ENCODE measurements at regions not wholly inside any gene's neighbourhood (a gene's known extent, or its start where the extent isn't known, plus 50 kb on each side); places are given as distances from the start of the nearest gene placed in this dataset.
"Not testable (repeated sequence)": the region's sequence is repeated elsewhere in the genome, so short reads cannot be mapped to it uniquely, and the experiment has no call there.

DNA sequence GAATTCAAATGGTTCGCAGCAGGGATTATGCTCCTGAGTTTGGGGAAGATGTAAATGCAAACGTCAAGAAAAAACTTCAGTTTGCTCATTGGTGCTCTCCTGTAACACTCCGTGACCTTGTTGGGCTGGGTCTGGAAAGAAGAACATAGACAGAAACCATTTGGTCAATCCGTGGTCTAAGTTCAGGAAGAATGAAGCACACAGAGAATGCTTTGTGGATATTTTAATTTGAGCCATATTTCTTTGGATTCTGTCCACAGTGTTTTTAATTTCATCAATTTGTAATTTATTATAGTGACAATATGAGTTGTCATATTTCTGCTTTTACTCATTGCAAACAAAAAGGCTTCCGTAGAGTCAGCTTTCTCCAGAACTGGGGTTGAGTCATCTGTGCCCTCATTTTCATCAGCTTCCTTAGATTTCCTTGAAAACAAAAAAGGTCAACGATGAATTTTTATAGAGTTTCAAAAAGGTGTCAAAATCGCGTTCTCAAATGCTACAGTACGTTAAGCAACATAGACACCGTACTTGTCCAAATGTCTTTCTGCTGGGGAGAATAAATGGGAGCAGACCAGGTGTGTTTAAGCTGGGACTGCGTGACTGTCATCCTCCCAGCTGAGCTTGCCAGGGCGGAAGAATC, 606.4 kb downstream of the RNF144A start:
- no peak for DNase-seq (ENCODE audit: low read depth, low spot score)

DNA sequence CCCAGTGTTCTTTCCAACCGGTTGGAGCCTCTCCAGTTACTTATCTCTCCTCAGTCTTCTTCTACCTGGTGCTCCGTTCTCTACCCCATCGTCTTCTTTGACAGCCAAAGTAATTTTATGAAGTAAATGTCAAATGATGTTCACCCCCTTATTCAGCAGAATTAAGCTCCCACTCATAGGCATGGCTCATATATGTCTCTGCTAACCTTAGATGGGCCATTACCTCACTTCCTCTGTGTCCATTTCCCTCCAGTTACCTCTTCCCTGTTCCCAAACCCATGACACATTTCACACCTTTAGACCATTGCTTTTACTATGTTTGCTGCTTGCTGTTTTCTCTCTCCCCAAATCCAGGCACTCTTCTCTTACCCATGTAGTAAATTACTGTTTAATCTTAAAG, 607.0 kb downstream of the RNF144A start:
- DNase-seq (ENCODE audit: low read depth, low spot score): no peak

DNA sequence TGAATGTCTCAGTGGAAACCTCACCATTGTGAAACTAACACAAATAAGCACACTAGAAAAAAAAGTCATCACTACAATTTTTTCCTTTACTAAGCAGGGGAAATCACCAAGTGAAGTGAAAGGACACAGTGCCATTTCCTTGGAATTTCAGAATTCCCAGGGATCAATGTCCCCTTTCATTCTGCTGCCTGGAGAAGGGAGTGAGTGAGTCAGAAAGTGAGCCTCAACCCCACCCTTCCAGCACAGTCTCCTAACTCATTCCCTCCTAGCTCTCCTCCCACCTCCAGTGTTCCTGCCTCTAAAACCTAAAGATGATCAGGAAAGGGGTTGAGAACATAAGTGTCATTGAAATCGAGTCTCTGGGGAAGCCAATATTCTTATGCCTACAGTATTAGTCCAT, 608.5 kb downstream of the RNF144A start:
- DNase-seq (ENCODE audit: low read depth, low spot score): no peak

DNA sequence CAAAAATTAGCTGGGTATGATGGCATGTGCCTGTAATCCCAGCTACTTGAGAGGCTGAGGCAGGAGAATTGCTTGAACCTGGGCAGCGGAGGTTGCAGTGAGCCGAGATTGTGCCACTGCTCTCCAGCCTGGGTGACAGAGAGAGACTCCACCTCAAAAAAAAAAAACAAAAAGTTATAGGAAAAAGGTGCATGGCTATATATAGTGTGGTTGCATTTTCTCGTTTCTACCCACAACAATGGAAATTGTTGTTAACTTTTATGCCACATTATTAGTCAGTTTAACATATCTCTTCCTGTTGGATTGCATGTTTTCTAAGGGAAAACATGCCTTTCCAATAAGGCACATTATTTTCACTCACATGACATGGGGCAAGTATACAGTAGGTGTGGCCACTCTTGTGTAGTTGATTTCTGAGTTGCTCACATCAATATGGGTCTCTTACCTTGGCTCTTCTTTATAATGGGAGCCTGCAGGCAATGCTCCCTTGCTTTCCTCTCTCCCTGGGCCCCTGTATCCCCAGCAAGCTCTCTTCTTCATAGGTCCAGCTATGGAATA, 610.0 kb downstream of the RNF144A start:
- no peak for DNase-seq (ENCODE audit: low read depth, low spot score)

DNA sequence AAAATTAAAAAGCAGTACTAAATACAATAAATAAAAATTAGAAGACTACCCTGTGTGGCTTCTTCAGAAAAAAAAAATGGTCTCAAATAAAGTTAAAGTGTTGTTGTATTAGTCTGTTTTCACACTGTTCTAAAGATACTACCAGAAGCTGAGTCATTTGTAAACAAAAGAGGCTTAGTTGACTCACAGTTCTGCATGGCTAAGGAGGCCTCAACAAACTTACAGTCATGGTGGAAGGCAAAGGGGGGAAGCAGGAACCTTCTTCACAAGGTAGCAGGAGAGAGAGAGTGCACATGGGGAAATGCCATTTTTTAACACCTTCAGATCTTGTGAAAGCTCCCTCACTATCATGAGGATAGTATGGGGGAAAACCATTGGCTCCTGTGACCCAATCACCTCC, 612.8 kb downstream of the RNF144A start:
- no peak for DNase-seq (ENCODE audit: low read depth, low spot score)

DNA sequence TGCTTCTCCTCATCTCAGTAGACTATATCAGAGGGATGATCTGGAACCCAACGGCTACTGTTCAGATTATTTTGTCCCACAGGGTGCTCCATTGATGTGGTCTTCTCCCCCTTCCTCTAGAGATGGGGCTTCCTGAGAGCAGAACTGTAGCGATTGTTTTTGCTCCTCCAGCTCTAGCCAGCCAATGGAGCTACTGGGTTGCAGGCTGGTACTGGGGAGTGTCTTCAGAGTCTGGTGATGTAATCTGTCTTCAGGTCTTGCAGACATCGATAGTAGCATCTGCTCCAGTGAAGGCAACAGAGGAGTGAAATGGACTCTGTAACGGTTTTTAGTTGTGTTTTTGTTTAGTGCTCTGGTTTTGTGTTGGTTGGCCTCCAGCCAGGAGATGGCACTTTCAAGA, 621.9 kb downstream of the RNF144A start:
- no peak for DNase-seq (ENCODE audit: low read depth, low spot score)

DNA sequence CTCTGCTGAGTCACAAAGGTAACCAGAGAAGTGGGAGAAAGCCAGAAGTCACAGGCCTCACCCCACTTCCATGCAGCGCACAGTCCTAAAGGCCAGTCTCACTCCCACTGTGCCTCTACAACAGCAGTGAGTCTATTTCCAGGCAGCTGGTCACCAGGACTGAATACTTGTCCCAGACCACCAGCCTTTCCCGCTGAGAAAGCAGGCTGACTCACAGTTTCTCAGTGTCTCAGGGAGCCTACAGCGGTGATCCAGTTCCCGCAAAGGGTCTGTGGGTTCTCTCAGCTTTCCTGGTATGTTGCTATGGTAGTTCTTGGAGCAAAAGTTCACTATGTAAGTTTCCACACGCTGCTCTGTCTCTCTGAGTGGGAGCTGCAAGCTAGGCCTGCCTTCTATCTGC, 622.5 kb downstream of the RNF144A start:
- no peak for DNase-seq (ENCODE audit: low read depth, low spot score)

DNA sequence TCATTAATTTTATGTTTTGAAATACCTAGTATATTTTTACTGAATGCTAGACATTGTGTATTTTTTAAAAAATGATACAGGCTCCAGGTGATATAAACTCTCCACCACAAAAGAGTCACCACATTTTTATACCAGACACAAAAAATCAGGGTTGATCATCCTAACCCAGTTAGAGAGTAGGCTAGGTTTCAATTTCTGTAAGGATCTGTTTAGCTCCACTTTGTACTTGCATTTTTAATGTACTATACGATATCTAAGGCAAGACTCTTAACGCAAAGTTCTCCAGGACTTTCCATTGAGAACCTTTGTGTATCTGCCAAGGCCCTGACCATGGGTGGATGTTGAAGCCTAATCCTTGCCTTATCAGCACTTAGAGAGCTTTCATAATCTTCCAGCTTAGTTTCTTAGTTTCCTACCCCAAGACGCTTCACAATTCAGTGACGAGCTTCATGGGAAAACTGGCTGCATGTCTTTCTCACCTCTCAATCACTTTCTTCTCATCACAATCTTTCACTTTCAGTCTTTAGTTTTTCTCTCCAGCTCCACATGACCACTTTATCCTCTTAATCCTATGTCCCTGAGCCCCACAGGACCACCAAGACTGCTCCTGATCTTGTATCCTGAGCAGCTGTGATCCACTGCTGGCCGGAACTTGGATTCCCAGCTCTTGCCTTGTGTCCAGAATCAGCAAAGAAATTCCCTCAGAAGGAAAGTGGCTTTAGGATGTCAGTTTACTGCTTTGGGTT, 635.8 kb downstream of the RNF144A start:
- no peak for DNase-seq (ENCODE audit: low read depth, low spot score)

DNA sequence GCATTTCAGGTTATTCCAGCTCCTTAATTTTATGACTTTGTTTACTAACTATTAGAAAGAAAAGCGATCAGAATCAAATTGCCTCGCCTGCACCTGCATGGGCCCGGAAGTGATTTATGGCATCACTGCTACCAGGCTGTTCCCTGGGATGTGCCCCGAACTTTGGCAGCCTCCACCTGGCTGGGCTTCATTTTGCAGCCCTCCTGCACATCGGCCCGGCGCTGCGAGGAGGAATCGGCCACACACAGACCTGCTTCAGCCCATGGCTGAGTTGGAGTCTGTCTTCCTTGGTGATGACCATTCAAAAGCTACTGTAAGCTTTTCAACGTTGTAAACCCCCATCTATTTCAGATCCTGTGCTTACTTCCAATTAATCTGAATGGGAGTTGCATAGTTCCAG, 638.0 kb downstream of the RNF144A start:
- DNase-seq (ENCODE audit: low read depth, low spot score): no peak

DNA sequence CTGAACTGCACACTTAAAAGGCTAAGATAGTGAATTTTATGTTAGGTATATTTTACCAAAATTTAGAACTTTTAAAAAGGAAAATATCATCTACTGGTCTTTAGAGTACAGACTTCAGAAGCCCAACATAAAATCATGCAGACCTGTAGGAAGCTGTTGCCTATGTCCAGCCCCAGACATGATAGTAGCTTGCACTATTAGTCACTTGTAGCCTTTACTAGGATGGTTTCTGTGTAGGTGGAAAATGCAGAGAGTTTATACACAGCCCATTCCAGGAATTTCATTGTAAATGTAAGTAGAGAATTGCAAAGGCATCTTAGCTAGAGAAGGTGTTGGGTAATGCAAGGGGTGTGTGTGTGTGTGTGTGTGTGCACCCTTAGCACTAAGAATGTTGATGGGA, 640.2 kb downstream of the RNF144A start:
- no peak for DNase-seq (ENCODE audit: low read depth, low spot score)

DNA sequence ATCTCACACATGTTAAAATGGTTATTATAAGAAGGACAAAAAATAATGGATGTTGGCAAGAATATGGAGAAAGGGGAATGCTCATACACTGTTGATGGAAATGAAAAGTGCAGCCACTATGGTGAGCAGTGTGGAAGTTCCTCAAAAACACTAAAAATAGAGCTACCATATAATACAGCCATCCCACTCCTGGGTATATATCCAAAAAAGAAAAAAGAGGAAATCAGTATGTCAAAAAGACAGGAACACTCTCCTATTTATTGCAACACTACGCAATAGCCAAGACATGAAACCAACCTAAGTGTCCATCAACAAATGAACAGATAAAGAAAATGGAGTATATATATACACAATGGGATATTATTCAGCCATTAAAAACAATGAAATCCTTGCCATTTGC, 642.6 kb downstream of the RNF144A start:
- no peak for DNase-seq (ENCODE audit: low read depth, low spot score)

DNA sequence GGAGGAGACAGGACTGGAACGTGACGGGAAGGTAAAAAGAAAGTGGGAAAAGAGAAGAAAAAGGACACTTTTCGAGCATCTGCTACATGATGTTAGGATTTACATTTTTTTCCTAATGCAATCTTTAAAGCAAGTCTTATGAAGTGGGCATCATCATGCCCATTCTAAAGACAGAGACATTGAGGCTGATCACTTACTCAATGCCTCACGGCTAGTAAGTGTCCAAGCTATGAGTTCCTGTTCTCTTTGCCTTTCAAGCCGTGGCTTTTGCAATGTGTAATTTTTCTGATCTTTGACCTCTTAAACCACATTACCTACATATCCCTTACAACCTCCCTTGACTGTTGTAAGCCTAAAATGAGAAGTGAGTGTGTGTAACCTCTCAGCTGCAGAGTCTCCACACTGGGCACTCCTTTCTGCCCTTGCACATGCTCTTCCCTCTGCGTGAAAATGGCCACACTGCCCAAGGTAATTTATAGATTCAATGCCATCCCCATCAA, 649.2 kb downstream of the RNF144A start:
- DNase-seq (ENCODE audit: low read depth, low spot score): no peak

DNA sequence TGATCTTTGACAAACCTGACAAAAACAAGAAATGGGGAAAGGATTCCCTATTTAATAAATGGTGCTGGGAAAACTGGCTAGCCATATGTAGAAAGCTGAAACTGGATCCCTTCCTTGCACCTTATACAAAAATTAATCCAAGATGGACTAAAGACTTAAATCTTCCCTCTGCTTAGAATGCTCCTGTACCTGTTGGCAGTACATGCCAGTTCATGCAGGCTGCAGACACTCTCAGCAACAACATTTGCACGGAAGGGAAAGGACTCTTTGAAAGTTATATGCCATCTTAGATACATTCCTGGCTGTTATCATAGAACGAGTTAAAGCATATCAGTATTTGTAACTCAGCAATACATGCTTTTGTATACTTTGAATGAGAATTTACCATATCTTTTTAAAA, 649.9 kb downstream of the RNF144A start:
- DNase-seq (ENCODE audit: low read depth, low spot score): not testable (repeated sequence)

DNA sequence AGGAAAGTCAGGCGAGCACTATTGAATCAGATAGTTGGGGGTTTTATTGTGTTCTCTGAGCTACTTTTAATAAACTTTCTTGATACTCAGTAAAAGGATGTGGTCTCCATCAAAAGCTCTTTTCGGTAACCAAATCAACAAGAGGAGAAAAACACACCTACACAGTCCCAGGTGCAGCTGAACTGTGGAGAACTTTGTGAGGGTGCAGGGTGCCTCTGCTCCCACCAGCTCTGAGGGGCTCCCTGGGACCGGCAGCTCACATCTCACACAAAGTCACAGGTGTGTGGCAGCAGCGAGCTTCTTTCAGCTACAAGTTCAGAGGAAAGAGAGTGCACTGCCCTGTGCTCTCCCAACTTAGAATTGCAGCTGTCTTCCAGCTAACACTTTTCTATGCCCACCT, 650.4 kb downstream of the RNF144A start:
- DNase-seq (ENCODE audit: low read depth, low spot score): no peak

DNA sequence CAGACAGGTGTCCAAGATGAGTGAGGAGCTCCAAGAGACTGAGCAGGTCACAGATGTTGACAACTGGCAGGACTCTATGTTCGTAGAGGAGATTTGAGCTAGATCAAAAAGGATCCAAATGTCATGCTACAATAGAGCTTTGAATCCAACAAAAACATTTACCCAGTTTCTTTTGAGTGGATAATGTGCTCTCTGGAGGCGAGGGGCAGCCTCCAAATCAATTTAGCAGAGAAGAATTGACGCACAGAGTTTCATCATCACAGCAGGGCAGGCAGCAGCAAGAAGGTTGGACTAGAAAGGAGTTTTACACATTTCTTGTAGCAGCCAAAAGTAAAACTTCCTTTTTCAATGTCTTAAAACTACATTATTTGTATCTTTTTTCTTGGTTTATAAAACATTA, 653.0 kb downstream of the RNF144A start:
- DNase-seq (ENCODE audit: low read depth, low spot score): no peak

DNA sequence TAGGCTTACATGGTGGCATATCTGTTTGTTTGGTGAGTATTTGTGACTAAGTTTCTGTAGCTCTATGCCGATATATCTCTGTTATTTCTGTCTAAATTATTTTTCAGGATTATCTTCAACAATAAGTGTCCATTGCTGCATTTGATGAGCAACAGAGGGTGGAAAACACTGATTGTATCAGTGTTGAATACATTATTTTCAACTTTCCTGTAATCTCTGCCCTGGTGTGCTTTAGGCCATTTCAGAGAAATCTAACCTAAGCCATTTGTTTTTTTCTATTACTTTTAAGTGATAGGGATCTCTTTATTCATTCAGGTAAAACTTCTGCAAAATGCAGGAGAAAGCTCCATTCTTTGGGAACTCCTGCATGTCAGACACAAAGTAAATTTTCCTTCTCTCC, 654.5 kb downstream of the RNF144A start:
- no peak for DNase-seq (ENCODE audit: low read depth, low spot score)

DNA sequence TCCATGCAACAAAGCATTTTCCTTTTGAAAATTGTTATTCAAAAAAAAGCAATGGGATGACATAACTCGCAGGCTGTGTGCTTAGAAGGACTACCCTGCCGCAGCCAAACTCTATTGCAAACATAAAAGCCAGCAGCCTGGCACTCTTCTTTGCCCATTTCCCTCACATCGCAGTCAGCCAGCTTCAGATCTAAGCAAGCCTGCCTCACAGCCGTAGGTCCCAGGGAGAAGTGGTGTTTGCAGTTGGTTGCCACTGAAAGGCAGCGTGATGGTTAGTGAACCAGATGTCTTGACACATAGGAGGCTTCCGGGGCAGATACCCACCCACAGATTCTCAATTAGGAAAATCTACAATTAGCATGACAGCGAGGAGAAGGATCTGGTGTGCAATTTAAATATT, 655.2 kb downstream of the RNF144A start:
- no peak for DNase-seq (ENCODE audit: low read depth, low spot score)

DNA sequence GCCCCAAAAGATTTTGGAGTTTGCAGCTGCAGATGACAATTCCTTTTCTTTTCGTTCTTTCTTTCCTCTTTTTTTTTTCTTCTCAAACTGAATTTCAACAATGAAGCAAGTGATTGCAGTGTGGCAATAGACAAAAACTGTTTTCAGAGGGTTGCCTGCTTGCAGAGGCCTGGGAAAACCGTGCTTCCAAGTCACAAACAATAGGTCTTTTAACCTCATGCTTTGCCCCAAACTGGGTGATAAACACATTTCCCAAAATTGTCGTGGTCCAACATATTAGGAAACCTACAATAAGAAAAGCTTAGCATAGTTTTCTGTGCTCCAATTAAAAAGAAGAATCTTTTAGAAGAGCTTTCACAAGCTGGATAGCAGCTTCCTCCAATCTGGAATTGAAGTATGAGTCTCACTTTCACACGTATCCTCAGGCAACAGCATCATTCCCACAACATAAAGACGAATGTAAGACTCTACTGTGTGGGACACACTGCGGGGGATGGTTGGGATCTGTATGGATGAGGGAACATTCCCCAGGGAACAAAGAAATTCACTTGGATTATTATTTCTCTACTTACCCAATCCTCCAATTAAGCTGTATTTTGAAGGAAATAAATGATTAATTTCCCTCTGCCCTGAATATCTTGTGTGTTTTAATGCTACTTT, 656.1 kb downstream of the RNF144A start:
- no peak for DNase-seq (ENCODE audit: low read depth, low spot score)

DNA sequence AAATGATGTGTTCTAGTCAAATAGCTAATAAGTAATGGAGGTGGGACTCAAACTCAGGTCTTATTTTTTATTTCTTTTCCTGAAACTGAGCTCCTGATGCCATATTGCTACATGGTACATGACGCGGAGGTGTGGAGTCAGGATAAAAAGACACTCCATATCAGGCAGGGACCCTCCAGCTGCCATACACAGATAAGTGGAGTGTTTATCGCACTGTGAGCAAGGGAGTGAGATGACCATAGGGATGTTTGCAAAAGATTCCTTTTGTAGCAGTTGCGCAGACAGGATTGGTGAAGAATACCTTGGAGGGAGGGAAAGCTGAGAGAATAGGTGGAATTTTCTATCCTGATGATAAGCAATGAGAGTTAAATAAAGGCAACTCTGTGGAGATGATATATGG, 657.2 kb downstream of the RNF144A start:
- DNase-seq (ENCODE audit: low read depth, low spot score): no peak

DNA sequence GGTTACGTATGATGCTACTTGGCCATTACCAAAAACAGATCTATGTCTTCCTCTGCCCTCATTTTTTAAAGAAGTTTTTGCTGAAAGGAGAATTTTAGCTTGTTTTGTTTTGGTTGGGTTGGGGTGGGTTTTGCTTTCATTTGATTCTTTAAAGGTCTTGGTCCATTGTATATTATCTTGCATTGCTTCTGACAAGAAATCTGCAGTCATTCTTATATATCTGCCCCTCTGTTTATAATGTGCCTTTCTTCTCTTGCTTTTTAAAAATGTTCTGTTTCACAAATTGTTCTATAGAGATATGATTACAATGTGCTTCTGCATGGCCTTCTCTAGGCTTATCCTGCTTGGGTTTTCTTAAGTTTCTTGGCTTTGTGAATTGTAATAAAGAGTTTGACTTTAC, 660.6 kb downstream of the RNF144A start:
- no peak for DNase-seq (ENCODE audit: low read depth, low spot score)

DNA sequence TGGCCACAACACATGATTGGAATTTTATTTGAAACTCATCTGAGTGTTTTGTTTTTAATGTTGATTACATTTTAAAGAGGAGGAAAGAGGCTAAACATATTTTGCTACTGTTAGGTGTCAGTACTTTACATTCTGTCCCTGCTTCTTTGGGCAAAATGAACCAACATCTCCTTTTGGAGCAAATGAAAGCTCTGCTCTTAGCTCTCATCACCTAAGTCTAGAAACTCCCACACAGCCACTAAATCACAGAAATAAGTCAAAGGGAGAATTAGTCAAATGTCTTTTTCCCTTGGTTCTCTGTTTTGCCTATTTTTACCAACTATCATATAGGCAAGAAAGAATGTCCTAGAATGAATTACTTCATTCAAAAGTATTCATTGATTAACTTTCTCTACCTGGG, 666.8 kb downstream of the RNF144A start:
- DNase-seq (ENCODE audit: low read depth, low spot score): no peak

DNA sequence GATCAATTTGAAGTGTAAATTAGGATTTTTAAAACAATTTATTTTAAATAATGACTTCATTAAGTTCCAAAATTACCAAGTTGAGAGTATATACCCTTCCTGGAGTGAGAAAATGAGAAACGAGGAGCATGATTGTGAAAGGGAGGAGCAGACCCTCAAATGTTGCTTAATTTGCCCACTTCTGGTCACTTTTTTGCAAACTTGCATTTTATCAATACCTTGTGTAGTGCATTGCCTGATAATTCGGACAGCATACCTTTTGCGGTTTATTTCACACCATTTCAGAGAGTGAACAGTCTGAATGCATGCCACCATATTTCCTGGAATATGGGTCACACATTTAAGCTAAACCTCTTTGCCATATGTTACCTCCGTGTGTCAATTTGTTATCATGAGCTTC, 669.7 kb downstream of the RNF144A start:
- no peak for DNase-seq (ENCODE audit: low read depth, low spot score)

DNA sequence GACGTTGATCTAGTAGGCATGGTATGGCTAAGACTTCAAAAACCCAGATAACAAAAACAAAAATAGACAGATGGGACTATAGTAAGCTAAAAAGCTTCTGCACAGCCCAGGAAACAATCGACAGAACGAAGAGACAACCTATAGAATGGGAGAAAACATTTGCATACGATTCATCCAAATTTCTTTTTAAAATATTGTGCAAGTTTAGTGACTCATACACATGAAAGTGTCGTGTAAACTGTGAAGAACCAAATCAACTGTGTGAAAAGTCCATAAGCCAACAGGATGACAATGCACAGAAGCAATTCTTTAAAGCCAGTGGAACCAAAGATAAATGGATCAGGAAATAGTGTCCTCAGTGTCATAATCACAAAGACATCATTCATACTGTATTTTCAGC, 671.1 kb downstream of the RNF144A start:
- no peak for DNase-seq (ENCODE audit: low read depth, low spot score)

All from iPS DF 19.7 (cell line).